GM21528 (cell line): ENCODE measurements at regions not wholly inside any gene's neighbourhood (a gene's known extent, or its start where the extent isn't known, plus 50 kb on each side); places are given as distances from the start of the nearest gene placed in this dataset.

Source experiments
- ATAC-seq: cut with Tn5 transposase; IDR thresholded peaks from one replicate; pipeline ENCODE4 v1.9.1; 2021; ENCODE audit warnings: mild to moderate bottlenecking, moderate library complexity; ENCODE audit not compliant: unreplicated experiment, low FRiP score

- no peak for ATAC-seq
These were observed 543.0 kb downstream of the TNS1 start for GRCh38 chr2:217459680-217460405.

GRCh38 chr2:217459016-217459415 is 543.8 kb downstream of the TNS1 start:
- ATAC-seq: no peak

- ATAC-seq: no peak
These were observed 546.8 kb downstream of the TNS1 start for GRCh38 chr2:217456016-217456415.

- no peak for ATAC-seq
These were observed 549.9 kb downstream of the TNS1 start for GRCh38 chr2:217452928-217453327.

- no peak for ATAC-seq
These were observed 551.1 kb downstream of the TNS1 start for GRCh38 chr2:217451666-217452065.

GRCh38 chr2:217449444-217449843 is 553.4 kb downstream of the TNS1 start:
- no peak for ATAC-seq

GRCh38 chr2:217448860-217449259 is 553.9 kb downstream of the TNS1 start:
- ATAC-seq: no peak

GRCh38 chr2:217445723-217446122 is 557.1 kb downstream of the TNS1 start:
- no peak for ATAC-seq

GRCh38 chr2:217444932-217445331 is 557.9 kb downstream of the TNS1 start:
- ATAC-seq: peak; percentile 67

- no peak for ATAC-seq
These were observed 558.3 kb downstream of the TNS1 start for GRCh38 chr2:217444509-217444908.

- ATAC-seq: no peak
These were observed 559.2 kb downstream of the TNS1 start for GRCh38 chr2:217443601-217444000.

GRCh38 chr2:217440000-217440399 is 562.8 kb downstream of the TNS1 start:
- peak; percentile 70 for ATAC-seq

- peak; percentile 64 for ATAC-seq
These were observed 564.0 kb downstream of the TNS1 start for GRCh38 chr2:217438821-217439220.

- ATAC-seq: no peak
These were observed 564.7 kb downstream of the TNS1 start for GRCh38 chr2:217438136-217438535.

GRCh38 chr2:217437290-217437870 is 565.4 kb downstream of the TNS1 start:
- ATAC-seq: no peak

- no peak for ATAC-seq
These were observed 566.4 kb downstream of the TNS1 start for GRCh38 chr2:217436386-217436785.

- ATAC-seq: peak; percentile 97
These were observed 568.4 kb downstream of the TNS1 start for GRCh38 chr2:217434180-217434975.

GRCh38 chr2:217433522-217433921 is 569.3 kb downstream of the TNS1 start:
- no peak for ATAC-seq

GRCh38 chr2:217431577-217432269 is 571.1 kb downstream of the TNS1 start:
- ATAC-seq: no peak

GRCh38 chr2:217430916-217431576 is 571.2 kb upstream of the TNP1 start:
- ATAC-seq: no peak
